GM21423 (cell line): ENCODE measurements at regions not wholly inside any gene's neighbourhood (a gene's known extent, or its start where the extent isn't known, plus 50 kb on each side); places are given as distances from the start of the nearest gene placed in this dataset.
"Not testable (repeated sequence)": the region's sequence is repeated elsewhere in the genome, so short reads cannot be mapped to it uniquely, and the experiment has no call there.

Experiments
- ATAC-seq: cut with Tn5 transposase; IDR thresholded peaks from one replicate; pipeline ENCODE4 v1.9.1; 2021; ENCODE audit warnings: mild to moderate bottlenecking, moderate library complexity; ENCODE audit not compliant: unreplicated experiment

DNA sequence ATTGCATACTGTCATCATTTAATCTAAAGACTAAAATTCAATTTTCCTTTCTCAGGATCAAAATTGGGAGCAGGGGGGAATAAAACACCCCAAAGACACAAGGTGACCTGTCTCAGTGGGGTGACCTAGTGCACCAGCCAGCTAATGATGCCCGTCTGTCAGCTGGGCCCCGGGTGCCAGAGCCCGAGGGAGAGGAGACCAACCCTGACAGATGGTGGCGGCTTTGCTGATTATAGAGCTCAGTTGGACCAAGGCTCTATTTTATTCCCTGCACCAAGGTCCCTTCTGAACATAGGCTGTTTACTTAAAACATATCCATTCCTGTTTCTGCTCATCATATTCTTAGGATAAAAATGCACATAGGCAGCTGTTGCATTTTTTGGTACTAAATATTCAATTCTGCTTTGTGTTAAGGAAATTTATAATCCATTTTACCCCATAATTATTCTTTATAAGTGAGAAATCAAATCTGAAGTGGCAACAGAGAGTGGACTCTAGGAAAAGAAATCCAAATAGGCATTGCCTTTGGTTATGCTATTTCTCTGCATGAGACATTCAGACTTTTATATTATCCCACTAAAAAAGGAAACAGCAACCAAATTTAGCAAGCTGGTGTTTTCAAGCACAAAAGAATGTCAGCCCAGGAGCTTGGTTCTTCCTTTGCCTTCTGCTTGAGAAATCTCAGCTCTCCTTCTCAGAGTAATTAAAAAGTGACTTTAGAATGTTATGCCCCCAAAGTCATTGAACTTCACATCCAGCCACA lies 96.8 kb upstream of the IFNG-AS1 start:
- ATAC-seq, result no peak

DNA sequence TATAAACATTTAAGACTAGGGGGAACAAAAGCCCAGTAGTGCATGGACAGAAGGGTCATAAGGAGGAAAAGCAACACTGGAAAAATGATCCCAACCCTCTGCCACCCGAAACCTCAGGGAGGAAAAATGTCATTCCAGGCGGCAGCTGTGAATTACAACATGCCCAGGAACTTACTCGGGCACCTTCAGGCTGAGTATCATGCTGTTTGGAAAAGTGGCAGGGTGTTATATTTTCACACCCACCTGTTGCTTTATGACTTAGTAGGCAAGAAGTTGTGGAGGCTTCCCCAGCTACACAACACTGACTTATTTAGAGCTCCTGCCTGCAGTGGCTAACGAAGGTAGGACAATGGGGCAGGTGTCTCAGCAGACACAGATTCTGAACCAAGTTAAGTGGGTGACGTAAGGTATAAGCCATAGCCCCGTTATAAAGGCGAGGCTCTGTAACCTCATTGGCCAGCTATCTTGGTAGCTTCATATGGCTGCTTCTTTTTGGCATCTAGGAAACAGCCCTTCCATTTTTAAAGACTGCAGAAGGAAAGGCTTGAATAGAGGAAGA lies 96.1 kb upstream of the IFNG-AS1 start:
- no peak for ATAC-seq

DNA sequence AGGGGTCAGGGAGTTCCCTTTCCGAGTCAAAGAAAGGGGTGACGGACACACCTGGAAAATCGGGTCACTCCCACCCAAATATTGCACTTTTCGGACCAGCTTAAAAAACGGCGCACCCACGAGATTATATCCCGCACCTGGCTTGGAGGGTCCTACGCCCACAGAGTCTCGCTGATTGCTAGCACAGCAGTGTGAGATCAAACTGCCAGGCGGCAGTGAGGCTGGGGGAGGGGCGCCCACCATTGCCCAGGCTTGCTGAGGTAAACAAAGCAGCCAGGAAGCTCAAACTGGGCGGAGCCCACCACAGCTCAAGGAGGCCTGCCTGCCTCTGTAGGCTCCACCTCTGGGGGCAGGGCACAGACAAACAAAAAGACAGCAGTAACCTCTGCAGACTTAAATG lies 88.8 kb upstream of the IFNG-AS1 start:
- ATAC-seq, result not testable (repeated sequence)

GRCh38 chr12:67909091-67909531 lies 80.1 kb upstream of the IFNG-AS1 start:
- ATAC-seq, result no peak

- no peak for ATAC-seq
Observed at GRCh38 chr12:67909681-67910080, 79.6 kb upstream of the IFNG-AS1 start.

GRCh38 chr12:67910360-67911274 lies 78.6 kb upstream of the IFNG-AS1 start:
- no peak for ATAC-seq

DNA sequence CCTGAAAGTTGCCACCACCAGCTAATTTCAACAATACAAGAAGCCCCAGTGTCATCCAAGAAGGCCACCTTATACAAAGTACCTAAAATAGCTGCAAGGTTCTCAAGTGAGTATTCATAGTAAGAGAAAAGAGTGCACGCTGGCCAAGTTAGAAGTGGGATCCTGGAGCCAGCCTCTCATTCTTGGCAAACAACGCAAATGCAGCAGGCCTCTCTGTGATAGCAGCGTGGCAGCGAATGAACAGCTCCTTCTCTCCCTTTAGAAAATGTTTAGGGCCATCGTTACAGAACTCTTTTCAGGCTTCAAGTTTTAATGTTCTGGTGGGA lies 78.0 kb upstream of the IFNG-AS1 start:
- no peak for ATAC-seq

- ATAC-seq, result no peak
Observed at GRCh38 chr12:67911789-67912188, 77.5 kb upstream of the IFNG-AS1 start.

- no peak for ATAC-seq
Observed at GRCh38 chr12:67915335-67915851, 73.9 kb upstream of the IFNG-AS1 start.

GRCh38 chr12:67916266-67916970 lies 72.8 kb upstream of the IFNG-AS1 start:
- ATAC-seq, result no peak

DNA sequence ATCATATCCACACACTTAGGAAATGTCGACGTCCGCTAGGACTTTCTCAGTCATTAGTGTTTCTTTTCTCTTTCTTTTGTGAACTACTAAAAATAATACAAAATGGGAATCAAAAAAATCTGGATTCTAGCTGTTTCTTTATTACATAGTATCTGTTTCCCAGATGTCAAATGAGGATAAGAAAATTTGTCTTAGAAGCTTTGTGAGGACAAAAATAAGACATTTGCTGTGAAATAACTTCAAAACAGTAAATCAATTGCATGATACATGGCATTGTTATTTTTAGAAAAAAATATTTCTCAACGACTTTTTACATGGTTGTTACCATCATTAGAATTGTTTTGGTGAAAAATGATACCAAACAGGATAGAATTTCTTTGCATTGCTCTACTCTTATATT lies 71.4 kb upstream of the IFNG-AS1 start:
- no peak for ATAC-seq

DNA sequence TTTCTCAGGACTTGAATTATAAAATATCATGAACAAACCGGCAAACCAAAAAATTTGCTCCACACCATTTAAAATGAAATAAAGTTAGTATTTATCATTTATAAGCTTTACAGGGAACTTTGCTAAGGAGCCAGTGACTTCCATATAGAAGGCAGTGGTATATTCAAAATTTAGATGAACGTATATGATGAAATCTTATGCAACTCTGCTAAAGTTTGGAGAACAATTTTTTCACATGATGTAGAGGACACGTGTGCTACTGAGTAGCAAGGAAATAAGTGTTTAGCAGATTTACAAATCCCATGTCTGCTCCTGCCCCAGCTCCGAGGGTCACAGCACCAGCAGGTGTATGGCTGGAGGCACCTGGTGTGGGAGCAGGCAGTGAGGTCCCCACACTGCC lies 70.8 kb upstream of the IFNG-AS1 start:
- ATAC-seq, result no peak

DNA sequence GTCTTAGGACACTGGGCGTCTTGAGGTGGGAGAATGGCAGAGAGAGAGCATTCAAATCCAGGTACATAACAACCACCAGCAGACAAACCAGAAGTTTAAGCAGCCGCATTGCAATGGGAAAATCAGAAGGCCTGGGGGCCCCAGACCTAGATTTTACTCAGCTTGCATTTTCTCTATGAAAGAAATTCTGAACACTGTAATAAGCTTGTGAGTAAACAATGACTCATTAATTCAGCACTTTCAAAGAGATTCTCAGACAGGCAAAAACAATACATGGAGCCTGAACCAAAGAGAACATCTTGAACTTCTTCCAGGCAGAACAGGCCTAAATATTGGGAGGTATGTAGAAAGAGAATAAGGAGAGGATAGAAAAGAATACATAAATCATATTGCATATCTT lies 69.8 kb upstream of the IFNG-AS1 start:
- ATAC-seq, result no peak

GRCh38 chr12:67920413-67920812 lies 68.8 kb upstream of the IFNG-AS1 start:
- no peak for ATAC-seq

DNA sequence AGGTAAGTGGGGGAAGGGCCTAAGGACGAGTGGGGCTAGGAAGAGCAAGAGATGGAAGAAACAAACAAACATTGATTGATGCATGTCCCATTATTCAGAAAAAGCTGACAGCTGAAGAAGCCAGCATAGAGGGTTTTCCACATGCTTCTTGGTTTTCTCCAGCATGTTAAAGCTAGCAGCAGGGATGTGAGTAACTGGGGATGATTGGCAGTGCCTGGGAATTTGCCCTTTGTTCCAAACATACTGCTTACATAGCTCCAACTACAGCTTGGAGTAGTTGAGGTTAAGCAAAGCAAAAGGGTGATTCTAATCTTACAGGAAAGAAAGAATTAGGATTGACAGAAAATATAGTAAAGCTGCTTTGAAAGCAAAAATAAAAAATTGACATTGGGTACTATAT lies 68.0 kb upstream of the IFNG-AS1 start:
- ATAC-seq, result no peak

GRCh38 chr12:67922245-67922644 lies 67.0 kb upstream of the IFNG-AS1 start:
- no peak for ATAC-seq

DNA sequence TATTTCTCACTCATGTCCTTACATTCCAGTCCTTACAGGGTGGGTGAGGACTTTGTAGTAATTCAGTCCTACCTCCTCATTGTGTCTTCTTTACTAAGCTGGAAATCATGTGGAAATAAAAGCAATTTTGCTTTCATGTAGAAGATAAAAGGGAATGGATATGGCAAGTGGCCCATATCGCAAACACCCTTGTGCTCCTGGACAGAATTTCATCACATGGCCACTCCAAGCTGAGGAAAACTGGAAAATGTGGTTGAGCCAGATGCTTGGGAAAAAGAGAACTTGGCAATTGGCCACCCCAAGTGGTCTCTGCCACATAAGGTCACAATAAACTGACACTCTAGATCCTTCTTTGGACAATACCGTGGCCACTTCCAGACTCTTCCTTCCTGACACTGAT lies 64.2 kb upstream of the IFNG-AS1 start:
- no peak for ATAC-seq

DNA sequence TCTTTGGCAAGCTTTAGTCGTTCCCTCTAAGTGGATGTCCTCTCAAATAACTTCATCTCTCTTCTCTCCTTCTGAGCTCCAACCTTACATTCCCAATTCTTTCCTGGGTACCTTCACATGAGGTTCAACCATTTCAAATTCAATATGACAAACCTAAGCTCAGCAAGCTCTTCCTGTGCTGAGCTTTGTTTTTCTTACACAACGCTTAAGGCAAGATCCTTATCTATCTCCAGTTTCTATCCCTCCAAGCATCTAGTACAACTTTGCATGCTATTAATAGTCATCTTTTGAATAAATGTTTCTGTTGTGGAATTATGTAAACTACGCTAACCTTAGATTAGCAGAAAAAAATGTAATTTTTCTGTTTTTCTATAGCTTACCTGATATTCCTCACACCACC lies 63.7 kb upstream of the IFNG-AS1 start:
- ATAC-seq, result no peak

DNA sequence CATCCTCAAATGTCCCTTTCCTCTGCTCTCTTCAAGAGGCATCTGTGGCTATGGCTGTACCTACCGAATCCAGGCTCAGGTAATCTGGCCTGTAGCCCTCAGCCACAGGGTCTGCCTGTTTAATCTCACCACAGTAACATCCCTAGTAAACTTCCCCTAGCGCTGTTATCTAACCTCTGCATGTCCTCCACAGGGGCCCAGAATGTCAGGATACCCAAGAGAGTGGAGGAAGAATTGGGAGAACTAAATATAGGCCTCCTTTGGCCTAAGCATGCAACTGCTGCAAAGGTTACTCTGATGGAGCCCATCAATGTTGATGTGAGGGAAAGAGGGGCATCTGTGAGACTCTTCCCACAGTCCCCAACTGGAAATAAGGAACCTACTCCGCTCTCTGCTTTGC lies 63.2 kb upstream of the IFNG-AS1 start:
- no peak for ATAC-seq

DNA sequence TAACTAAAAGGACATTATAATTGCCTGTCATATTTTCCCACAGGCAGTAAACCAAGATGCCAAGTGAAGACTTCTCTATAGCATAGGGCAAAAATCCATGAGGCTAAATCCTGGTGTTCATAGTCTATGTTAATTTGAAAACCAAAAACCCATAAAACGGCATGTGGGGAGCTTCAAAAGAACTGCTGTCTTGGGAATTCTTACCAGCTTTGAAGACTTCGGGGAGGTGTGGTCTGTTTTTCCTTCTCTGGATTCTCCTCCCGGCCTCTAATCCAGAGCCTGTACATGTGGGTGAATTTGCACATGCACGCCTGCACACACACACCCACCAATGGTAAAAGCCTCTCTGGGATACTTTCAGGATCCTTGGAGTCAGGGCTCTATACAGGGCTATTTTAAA lies 61.9 kb upstream of the IFNG-AS1 start:
- ATAC-seq, result no peak

DNA sequence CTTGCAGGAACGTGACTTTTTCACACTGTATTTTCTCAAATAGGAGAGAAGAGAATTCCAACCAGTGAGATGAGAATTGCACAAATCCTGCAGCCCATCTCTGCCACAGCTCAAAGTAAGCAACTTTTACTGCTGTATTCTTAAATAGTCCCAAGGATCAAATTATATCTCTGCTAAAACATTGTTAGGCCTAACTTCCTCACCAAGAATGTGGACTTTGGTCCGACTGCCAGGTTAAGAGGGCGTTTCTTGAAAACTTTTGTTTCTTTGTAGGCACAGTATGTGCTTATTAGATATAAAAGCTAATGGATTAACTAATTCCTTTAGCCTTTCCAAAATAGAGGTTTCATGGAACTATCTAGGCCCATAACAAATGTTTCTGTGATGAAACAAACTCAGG lies 61.4 kb upstream of the IFNG-AS1 start:
- ATAC-seq, result no peak
